Lung (tissue), 11 donors: ENCODE measurements at regions not wholly inside any gene's neighbourhood (a gene's known extent, or its start where the extent isn't known, plus 50 kb on each side); places are given as distances from the start of the nearest gene placed in this dataset.

Experiments used
- ATAC-seq: fragments of 200-7000 bp; cut with Tn5 transposase; one replicate; pipeline ENCODE4 v1.9.1; 2020; ENCODE audit warnings: moderate number of reproducible peaks; ENCODE audit not compliant: insufficient read depth, low FRiP score
- DNase-seq, 3 donors: peaks; one replicate each; pipeline ENCODE4 v3.0.0-alpha.2; 2013 to 2017
- H3K27ac ChIP-seq, 2 donors: one replicate each; pipeline ENCODE4 v1.5.1; 2013; ENCODE audit warnings: mild to moderate bottlenecking in 2 of 2, moderate library complexity in 2 of 2, control low read depth in 1 of 2, inconsistent platforms in 1 of 2, low read depth in 1 of 2, low read length in 1 of 2
- H3K27me3 ChIP-seq, 3 donors: one replicate each; pipeline ENCODE4 v1.5.1; 2013; ENCODE audit warnings: low read length in 2 of 3; ENCODE audit not compliant: control insufficient read depth in 3 of 3, insufficient read depth in 3 of 3
- H3K36me3 ChIP-seq, 4 donors: one replicate each; pipeline ENCODE4 v1.5.1; 2013; ENCODE audit warnings: low read length in 4 of 4, mild to moderate bottlenecking in 1 of 4, moderate library complexity in 1 of 4; ENCODE audit not compliant: control insufficient read depth in 4 of 4, insufficient read depth in 4 of 4
- H3K4me1 ChIP-seq, 5 donors: one replicate each; pipeline ENCODE4 v1.5.1; 2013; ENCODE audit warnings: low read length in 5 of 5, mild to moderate bottlenecking in 2 of 5, moderate library complexity in 1 of 5; ENCODE audit not compliant: control insufficient read depth in 5 of 5, insufficient read depth in 5 of 5
- H3K4me3 ChIP-seq: one replicate; pipeline ENCODE4 v1.5.1; 2013; ENCODE audit warnings: mild to moderate bottlenecking, control low read depth, moderate library complexity
- H3K9ac ChIP-seq, 2 donors: one replicate each; pipeline ENCODE4 v1.5.1; 2013; ENCODE audit warnings: low read length in 2 of 2, control low read depth in 1 of 2; ENCODE audit not compliant: insufficient read depth in 1 of 2
- H3K9me3 ChIP-seq, 4 donors: one replicate each; pipeline ENCODE4 v1.5.1; 2013; ENCODE audit warnings: low read length in 3 of 4, mild to moderate bottlenecking in 1 of 4, moderate library complexity in 1 of 4; ENCODE audit not compliant: control insufficient read depth in 4 of 4, insufficient read depth in 3 of 4
- WGBS, 2 donors: extraction: QIAGEN DNeasy Blood & Tissue Kit; methylation state at CpG; one replicate each; pipeline ENCODE4 v1.1.7; 2013; 5-methylcytosine and 5-hydroxymethylcytosine counted together
- TF ChIP-seq, protein P1 (sequence below): IDR thresholded peaks from 2 replicates; pipeline ENCODE4 v1.5.1; 2012; ENCODE audit warnings: mild to moderate bottlenecking; ENCODE audit errors: control extremely low read depth, extremely low read depth
- donor health status: control.
- donor health status: control.
- donor health status: Bipolar disorder and iron deficiency.
- donor health status: healthy.
- donor health status: DM: yes; HTN: yes; CAD: no.

GRCh38 chr2:19203866-19204265 lies 154.6 kb downstream of the OSR1 start:
- 90 to 98% methylated on average over 5 of the region's 5 CpGs for WGBS, 2 donors
- H3K27me3 ChIP-seq: no peaks in the 10 kb centered on the region
- no peak overlapping the region for H3K9ac ChIP-seq
- TF ChIP-seq, protein P1, sequence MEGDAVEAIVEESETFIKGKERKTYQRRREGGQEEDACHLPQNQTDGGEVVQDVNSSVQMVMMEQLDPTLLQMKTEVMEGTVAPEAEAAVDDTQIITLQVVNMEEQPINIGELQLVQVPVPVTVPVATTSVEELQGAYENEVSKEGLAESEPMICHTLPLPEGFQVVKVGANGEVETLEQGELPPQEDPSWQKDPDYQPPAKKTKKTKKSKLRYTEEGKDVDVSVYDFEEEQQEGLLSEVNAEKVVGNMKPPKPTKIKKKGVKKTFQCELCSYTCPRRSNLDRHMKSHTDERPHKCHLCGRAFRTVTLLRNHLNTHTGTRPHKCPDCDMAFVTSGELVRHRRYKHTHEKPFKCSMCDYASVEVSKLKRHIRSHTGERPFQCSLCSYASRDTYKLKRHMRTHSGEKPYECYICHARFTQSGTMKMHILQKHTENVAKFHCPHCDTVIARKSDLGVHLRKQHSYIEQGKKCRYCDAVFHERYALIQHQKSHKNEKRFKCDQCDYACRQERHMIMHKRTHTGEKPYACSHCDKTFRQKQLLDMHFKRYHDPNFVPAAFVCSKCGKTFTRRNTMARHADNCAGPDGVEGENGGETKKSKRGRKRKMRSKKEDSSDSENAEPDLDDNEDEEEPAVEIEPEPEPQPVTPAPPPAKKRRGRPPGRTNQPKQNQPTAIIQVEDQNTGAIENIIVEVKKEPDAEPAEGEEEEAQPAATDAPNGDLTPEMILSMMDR: no peak
- DNase-seq (peak in 2 of 3 donors; percentile 53 to 61), ATAC-seq (no peak)
- no peak overlapping the region for H3K4me3 ChIP-seq
- H3K36me3 ChIP-seq: no peaks in the 10 kb centered on the region
- H3K9me3 ChIP-seq: peaks cover 0 to 1% (median 0%) of the 10 kb centered on the region in 4 donors
- no peak overlapping the region for H3K27ac ChIP-seq
- peaks cover 0 to 34% (median 5%) of the 10 kb centered on the region in 5 donors for H3K4me1 ChIP-seq

GRCh38 chr2:19201911-19202462 lies 156.4 kb downstream of the OSR1 start:
- Histone ChIP-seq H3K9ac (no peak overlapping the region), H3K36me3 (no peaks in the 10 kb centered on the region), H3K4me3 (no peak overlapping the region), H3K27ac (no peak overlapping the region), H3K9me3 (peaks cover 0 to 1% (median 0%) of the 10 kb centered on the region in 4 donors), H3K27me3 (no peaks in the 10 kb centered on the region), H3K4me1 (peaks cover 0 to 29% (median 5%) of the 10 kb centered on the region in 5 donors)
- DNase-seq (peak; percentile 14 to 61 (median 51)), ATAC-seq (no peak)
- WGBS, 2 donors: 86 to 89% methylated on average over 4 of the region's 4 CpGs
- TF ChIP-seq, protein P1: no peak

GRCh38 chr2:19198381-19198780 lies 160.0 kb downstream of the OSR1 start:
- no peak overlapping the region for H3K4me3 ChIP-seq
- TF ChIP-seq, protein P1: no peak
- WGBS, 2 donors: 78 to 88% methylated on average over 1 of the region's 1 CpG
- no peak for ATAC-seq
- H3K27me3 ChIP-seq: no peaks in the 10 kb centered on the region
- no peaks in the 10 kb centered on the region for H3K36me3 ChIP-seq
- no peak overlapping the region for H3K9ac ChIP-seq
- H3K4me1 ChIP-seq: peaks cover 0 to 22% (median under 1%) of the 10 kb centered on the region in 5 donors
- no peak overlapping the region for H3K27ac ChIP-seq
- peaks cover 0 to 2% (median 0%) of the 10 kb centered on the region in 4 donors for H3K9me3 ChIP-seq
- DNase-seq: peak in 2 of 3 donors; percentile 46 to 70

DNA sequence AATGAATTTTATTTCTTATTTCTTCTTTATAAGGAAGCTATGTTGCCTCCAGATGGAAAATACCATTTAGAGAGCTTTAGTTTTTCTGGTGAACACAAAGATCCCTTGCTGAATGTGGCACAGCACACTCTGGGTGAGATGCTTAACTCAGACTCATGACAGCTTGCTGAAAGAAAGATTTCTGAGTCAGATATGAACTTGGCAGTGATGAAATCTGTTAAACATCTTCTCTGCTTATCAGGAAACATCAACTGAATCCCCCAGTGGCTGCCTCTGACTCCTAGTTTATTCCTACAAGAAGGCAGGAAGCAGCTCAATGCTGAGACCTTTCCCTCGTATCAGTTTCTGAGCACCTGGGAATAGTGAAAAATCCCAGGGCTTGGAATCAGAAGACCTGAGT lies 162.8 kb downstream of the OSR1 start:
- DNase-seq: no peak
- TF ChIP-seq, protein P1: no peak
- ATAC-seq: no peak
- H3K36me3 ChIP-seq: peaks cover 0 to 2% (median 0%) of the 10 kb centered on the region in 4 donors
- H3K9ac ChIP-seq: no peak overlapping the region
- no peak overlapping the region for H3K4me3 ChIP-seq
- peaks cover 0 to 2% (median 0%) of the 10 kb centered on the region in 4 donors for H3K9me3 ChIP-seq
- no peak overlapping the region for H3K27ac ChIP-seq
- no peaks in the 10 kb centered on the region for H3K27me3 ChIP-seq
- WGBS, 2 donors: 64 to 81% methylated on average over 1 of the region's 1 CpG
- peaks cover 0 to 3% (median 0%) of the 10 kb centered on the region in 5 donors for H3K4me1 ChIP-seq
